ENCODE measurements at regions not wholly inside any gene's neighbourhood (a gene's known extent, or its start where the extent isn't known, plus 50 kb on each side); places are given as distances from the start of the nearest gene placed in this dataset.

DNA sequence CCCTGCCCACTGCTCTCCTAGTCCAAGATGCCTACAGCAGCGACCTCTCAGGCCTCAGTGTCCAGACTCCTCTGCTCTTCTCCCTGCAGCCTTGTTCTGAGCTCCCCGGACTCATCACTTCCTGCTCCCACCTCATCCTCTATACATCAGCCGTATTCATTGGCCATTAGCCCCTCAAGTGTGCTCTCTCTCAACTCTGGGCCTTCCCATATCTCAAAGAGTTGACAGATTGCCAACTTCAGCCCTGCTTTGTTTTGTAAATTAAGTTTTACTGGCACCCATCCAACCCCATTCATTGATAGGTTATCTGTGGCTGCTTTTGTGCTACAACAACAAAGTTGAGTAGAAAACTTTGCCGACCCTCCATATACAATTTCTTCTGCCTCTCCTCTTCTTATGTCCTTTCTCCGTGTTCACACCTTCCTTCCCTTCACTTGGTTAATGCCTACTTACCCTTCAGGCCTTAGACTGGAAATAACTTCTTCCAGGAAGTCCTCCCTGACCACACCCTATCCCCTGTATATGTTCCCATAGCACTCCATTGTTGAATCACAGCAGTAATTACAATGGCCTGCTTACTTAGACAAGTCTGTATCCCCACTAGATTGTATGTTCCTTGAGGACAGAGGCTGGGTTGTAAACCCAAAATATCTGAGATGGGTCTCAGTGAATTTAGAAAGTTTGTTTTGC is 63.4 kb upstream of the TANC2 start:
- no peak for TF ChIP-seq EZH2phosphoT487 (IDR thresholded peaks at IDR 0.05; ENCODE audit: low read depth)
- TF ChIP-seq CTCF (IDR thresholded peaks at IDR 0.05; ENCODE audit: low read depth, low read length), result no peak
